HCT116 (cell line): ENCODE measurements at regions not wholly inside any gene's neighbourhood (a gene's known extent, or its start where the extent isn't known, plus 50 kb on each side); places are given as distances from the start of the nearest gene placed in this dataset.

Experiments
- ATAC-seq: fragments of 200-7000 bp; cut with Tn5 transposase; 2 replicates; pipeline ENCODE4 v1.9.1; 2020; ENCODE audit warnings: mild to moderate bottlenecking, moderate library complexity
- BruUV-seq: library from RNA; stranded (reverse); fragments of 400-500 nt; replicated peaks from 2 replicates; lab custom pipeline; 2021; lab: Mats Ljungman, UMichigan
- CTCF ChIA-PET: fragments of 300-600 bp; sonication (Branson Sonifier 250); formaldehyde crosslinking; loops from one replicate; lab custom pipeline; 2021; ENCODE audit warnings: antibody characterized with exemption; lab: Charles Lee
- POLR2A ChIA-PET: fragments of 300-600, 350-600 bp; sonication (Branson Sonifier 250); formaldehyde crosslinking; loops from one replicate; lab custom pipeline; 2021; ENCODE audit warnings: antibody characterized with exemption; lab: Charles Lee
- RAD21 ChIA-PET, 2 experiments: fragments of 300-600 bp; sonication (Branson Sonifier 250); formaldehyde crosslinking; loops; one replicate each; lab custom pipeline; 2023; ENCODE audit warnings: low total read pairs in 2 of 2; ENCODE audit not compliant: uncharacterized antibody in 2 of 2, unreplicated experiment in 2 of 2, low non-redundant PET in 1 of 2; lab: Charles Lee
- DNase-seq: peaks from one replicate; pipeline ENCODE4 v3.0.0-alpha.2; 2010; ENCODE audit warnings: low read depth, low spot score
- H2AFZ ChIP-seq: fragments of 200-600 bp; shearing (Covaris generic), sonication (generic); 2 replicates; pipeline ENCODE4 v1.6.1; 2017; ENCODE audit warnings: low read depth, mixed run types, mixed read lengths, antibody characterized with exemption, low read length; ENCODE audit not compliant: poor library complexity, severe bottlenecking
- H3K27ac ChIP-seq: 2 replicates; pipeline ENCODE4 v1.5.1; 2012; ENCODE audit warnings: low read depth, low read length
- H3K27me3 ChIP-seq: fragments of 200-600 bp; sonication (generic); 2 replicates; pipeline ENCODE4 v1.6.1; 2016; ENCODE audit warnings: mixed run types, low read length, mixed read lengths; ENCODE audit not compliant: insufficient read depth
- H3K36me3 ChIP-seq, 2 experiments: fragments of 200-500 bp in 1 of 2; fragments of 200-600 bp in 1 of 2; sonication (Bioruptor generic) in 1 of 2; sonication (generic) in 1 of 2; 2 replicates each; pipeline versions ENCODE4 v1.5.1 to v1.6.1; 2014 to 2016; ENCODE audit warnings: low read length in 2 of 2, inconsistent platforms in 1 of 2, mixed read lengths in 1 of 2, mixed run types in 1 of 2; ENCODE audit not compliant: insufficient read depth in 2 of 2, control insufficient read depth in 1 of 2
- H3K4me1 ChIP-seq, 2 experiments: fragments of 200-600 bp in 1 of 2; sonication (generic) in 1 of 2; 2 replicates each; pipeline versions ENCODE4 v1.5.1 to v1.6.1; 2012 to 2017; ENCODE audit warnings: low read length in 2 of 2, inconsistent platforms in 1 of 2, mild to moderate bottlenecking in 1 of 2, mixed read lengths in 1 of 2, mixed run types in 1 of 2, moderate library complexity in 1 of 2; ENCODE audit not compliant: insufficient read depth in 2 of 2, control insufficient read depth in 1 of 2
- H3K4me2 ChIP-seq: fragments of 200-600 bp; sonication (generic); 2 replicates; pipeline ENCODE4 v1.6.1; 2017; ENCODE audit warnings: mixed run types, low read length, mixed read lengths
- H3K4me3 ChIP-seq, 2 experiments: fragments of 200-600 bp in 1 of 2; sonication (generic) in 1 of 2; replicated peaks in 1 of 2; 2 replicates each; pipeline ENCODE4 v1.5.1; 2011 to 2016; ENCODE audit warnings: low read length in 2 of 2, control low read depth in 1 of 2, low read depth in 1 of 2, mild to moderate bottlenecking in 1 of 2, mixed read lengths in 1 of 2, mixed run types in 1 of 2
- H3K79me2 ChIP-seq: fragments of 200-600 bp; sonication (generic); 2 replicates; pipeline ENCODE4 v1.6.1; 2017; ENCODE audit warnings: mild to moderate bottlenecking, mixed run types, low read length, moderate library complexity, mixed read lengths; ENCODE audit not compliant: insufficient read depth
- H3K9ac ChIP-seq: fragments of 200-600 bp; sonication (generic); 2 replicates; pipeline ENCODE4 v1.6.1; 2016; ENCODE audit warnings: low read length, mixed read lengths
- H3K9me2 ChIP-seq: fragments of 200-600 bp; sonication (generic), shearing (Covaris generic); 2 replicates; pipeline ENCODE4 v1.6.1; 2017; ENCODE audit warnings: mixed run types, mild to moderate bottlenecking, moderate library complexity; ENCODE audit not compliant: insufficient read depth
- H3K9me3 ChIP-seq, 2 experiments: fragments of 200-500 bp in 1 of 2; fragments of 200-600 bp in 1 of 2; sonication (Bioruptor generic) in 1 of 2; sonication (generic) in 1 of 2; 2 replicates each; pipeline ENCODE4 v1.6.1; 2014 to 2017; ENCODE audit warnings: low read length in 2 of 2, mixed read lengths in 2 of 2, inconsistent platforms in 1 of 2, low read depth in 1 of 2, mild to moderate bottlenecking in 1 of 2, mixed run types in 1 of 2, moderate library complexity in 1 of 2; ENCODE audit not compliant: control insufficient read depth in 1 of 2, insufficient read depth in 1 of 2
- H4K20me1 ChIP-seq: fragments of 200-600 bp; sonication (generic), shearing (Covaris generic); 2 replicates; pipeline ENCODE4 v1.6.1; 2017; ENCODE audit warnings: mixed run types, mild to moderate bottlenecking, moderate library complexity; ENCODE audit not compliant: insufficient read depth
- CBX3 ChIP-seq: IDR thresholded peaks from 2 replicates; pipeline ENCODE4 v1.6.1; 2012; ENCODE audit warnings: low read depth
- CTCF ChIP-seq, 3 experiments: fragments of 200-600 bp in 1 of 3; sonication (generic) in 1 of 3; IDR thresholded peaks in 2 of 3; conservative IDR thresholded peaks in 1 of 3; 2 replicates each; pipeline ENCODE4 v1.5.1; 2012 to 2017; ENCODE audit warnings: low read depth in 2 of 3, low read length in 2 of 3, antibody characterized with exemption in 1 of 3, borderline replicate concordance in 1 of 3, control low read depth in 1 of 3, mild to moderate bottlenecking in 1 of 3, mixed read lengths in 1 of 3, mixed run types in 1 of 3, moderate library complexity in 1 of 3; ENCODE audit not compliant: insufficient read depth in 1 of 3
- EZH2 ChIP-seq: fragments of 200-600 bp; sonication (generic); IDR thresholded peaks from 2 replicates; pipeline ENCODE4 v1.6.1; 2017; ENCODE audit warnings: antibody characterized with exemption, mixed run types
- JUND ChIP-seq: IDR thresholded peaks from 2 replicates; pipeline ENCODE4 v1.6.1; 2012
- MAX ChIP-seq: IDR thresholded peaks from 2 replicates; pipeline ENCODE4 v1.6.1; 2012
- POLR2AphosphoS5 ChIP-seq: IDR thresholded peaks from 2 replicates; pipeline ENCODE4 v1.6.1; 2011; ENCODE audit warnings: mild to moderate bottlenecking, low read depth, low read length, moderate library complexity
- SIN3A ChIP-seq: IDR thresholded peaks from 2 replicates; pipeline ENCODE4 v1.6.1; 2012; ENCODE audit warnings: low read depth
- SP1 ChIP-seq: IDR thresholded peaks from 2 replicates; pipeline ENCODE4 v1.6.1; 2012; ENCODE audit warnings: low read depth
- TCF7L2 ChIP-seq: IDR thresholded peaks from 2 replicates; pipeline ENCODE4 v1.7.0; 2011; ENCODE audit warnings: borderline replicate concordance, inconsistent platforms; ENCODE audit not compliant: insufficient read depth, insufficient read length; ENCODE audit errors: extremely low read depth
- ZFX ChIP-seq: fragments of 450-650 bp; IDR thresholded peaks from 2 replicates; pipeline ENCODE4 v1.6.1; 2017
- intact Hi-C: fragments of 100-400 bp; cut with micrococcal nuclease; formaldehyde crosslinking; loops from 2 replicates; pipeline ENCODE4 v1.10.0; 2022

GRCh38 chr1:4165686-4166300 lies 265.7 kb upstream of the C1orf174 start (continued):
- TF ChIP-seq CTCF (IDR thresholded peaks at IDR 0.05 in 2 of 3, conservative IDR thresholded peaks at IDR 0.05 in 1 of 3; ENCODE audit: borderline replicate concordance in 1 of 3, insufficient read depth in 1 of 3, low read depth in 2 of 3, low read length in 2 of 3), result no peak
- no peak for TF ChIP-seq SP1
- TF ChIP-seq CBX3, result no peak
- no peak for TF ChIP-seq JUND
- no peak for TF ChIP-seq SIN3A
- TF ChIP-seq MAX, result no peak
- TF ChIP-seq TCF7L2, result no peak
- no peak for TF ChIP-seq ZFX
- no peak for TF ChIP-seq POLR2AphosphoS5
- no peak for TF ChIP-seq EZH2

GRCh38 chr1:4166713-4167112 lies 266.6 kb upstream of the C1orf174 start:
- Histone ChIP-seq H4K20me1 (no peaks in the 10 kb centered on the region), H3K27me3 (peaks cover 43% of the 10 kb centered on the region), H3K9me3 (no peaks in the 10 kb centered on the region), H3K4me3 (no peak overlapping the region), H3K4me1 (no peaks in the 10 kb centered on the region), H3K36me3 (no peaks in the 10 kb centered on the region), H3K9ac (no peak overlapping the region), H3K27ac (no peak overlapping the region), H3K4me2 (no peak overlapping the region), H3K9me2 (no peaks in the 10 kb centered on the region), H3K79me2 (no peaks in the 10 kb centered on the region), H2AFZ (no peak overlapping the region)
- ChIA-PET CTCF (no interaction called here), POLR2A (no interaction called here), RAD21 (no interaction called here)
- no peak for ATAC-seq
- intact Hi-C loops, result no loop called here
- no peak for TF ChIP-seq TCF7L2
- no TSS peak for BruUV-seq
- DNase-seq, result no peak
